ENCODE measurements at regions not wholly inside any gene's neighbourhood (a gene's known extent, or its start where the extent isn't known, plus 50 kb on each side); places are given as distances from the start of the nearest gene placed in this dataset.

DNA sequence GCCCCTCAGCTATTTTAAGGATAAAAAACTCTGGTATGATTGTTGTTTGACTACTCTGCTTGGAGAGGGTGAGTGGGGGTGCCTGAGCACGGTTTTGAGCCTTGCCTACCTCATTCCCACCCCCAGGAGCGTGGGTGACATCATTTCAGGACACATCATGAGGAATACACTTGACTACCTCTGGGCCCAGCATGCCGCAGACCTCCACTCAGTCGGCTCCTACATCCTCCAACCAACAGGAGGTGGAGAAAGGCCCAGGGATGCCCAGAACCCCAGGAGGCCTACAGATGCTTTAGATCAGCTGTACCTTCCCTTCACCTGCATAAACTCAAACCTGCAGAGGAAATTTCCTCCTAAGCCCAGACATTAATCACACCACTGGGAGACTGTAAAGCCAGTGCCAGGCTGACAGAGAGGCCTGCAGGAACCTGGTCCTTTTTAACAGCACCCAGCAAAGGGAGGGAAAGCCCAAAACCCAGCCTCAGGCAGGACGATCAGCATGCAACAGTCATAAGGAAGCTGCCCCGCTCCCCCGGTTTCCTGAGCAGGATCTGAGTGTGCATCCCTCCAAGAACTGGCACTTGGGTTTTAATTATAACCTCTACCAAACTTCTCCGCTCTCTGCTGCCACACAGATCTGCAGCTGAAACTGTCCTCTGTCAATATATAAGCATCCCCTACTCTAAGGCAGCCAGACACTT lies 61.7 kb upstream of the ZNRF2 start:
- Mint-ChIP-seq H3K4me3 (no peak overlapping the region), H3K9me3 (peaks cover 3% of the 10 kb centered on the region; the same call in 1 of the 3 replicates), H3K4me1 (peaks cover 13% of the 10 kb centered on the region), H3K36me3 (ENCODE audit: low read depth) (no peaks in the 10 kb centered on the region), H3K27me3 (ENCODE audit: insufficient read depth, low read depth, poor library complexity) (peaks cover 4% of the 10 kb centered on the region), H3K27ac (no peak overlapping the region)
- 0 out of 2 replicates have a peak, but pooled peaks cover 7% of the 10 kb centered on the region for H3K9me2 ChIP-seq (ENCODE audit: insufficient read depth)
- peak; percentile 18 for DNase-seq (ENCODE audit: low spot score)
- no peaks in the 10 kb centered on the region for H4K20me1 ChIP-seq (replicated peaks; ENCODE audit: insufficient read depth)
- no peaks in the 10 kb centered on the region for H3K79me2 ChIP-seq (replicated peaks; ENCODE audit: insufficient read depth)
- no peaks in the 10 kb centered on the region for H3K4me1 ChIP-seq (ENCODE audit: insufficient read depth)
- H3K27ac ChIP-seq (ENCODE audit: low read depth), result no peak overlapping the region
- H3K27me3 ChIP-seq (ENCODE audit: insufficient read depth), result no peaks in the 10 kb centered on the region
- no peaks in the 10 kb centered on the region for H3K36me3 ChIP-seq (ENCODE audit: insufficient read depth)
- H3K4me2 ChIP-seq, result no peak overlapping the region
- TF ChIP-seq ZNF331 (CRISPR knock-in tag; IDR thresholded peaks at IDR 0.05; ENCODE audit: low read depth), result no peak
- no peak for TF ChIP-seq JUNB (IDR thresholded peaks at IDR 0.05; ENCODE audit: unreplicated experiment)
- no peak for TF ChIP-seq NANOG (IDR thresholded peaks at IDR 0.05; ENCODE audit: borderline replicate concordance)
- no peak for TF ChIP-seq POLR2AphosphoS5 (IDR thresholded peaks at IDR 0.05; ENCODE audit: low read depth)
- no peak for TF ChIP-seq EZH2phosphoT487 (IDR thresholded peaks at IDR 0.05; ENCODE audit: unreplicated experiment)
- TF ChIP-seq, protein P1, sequence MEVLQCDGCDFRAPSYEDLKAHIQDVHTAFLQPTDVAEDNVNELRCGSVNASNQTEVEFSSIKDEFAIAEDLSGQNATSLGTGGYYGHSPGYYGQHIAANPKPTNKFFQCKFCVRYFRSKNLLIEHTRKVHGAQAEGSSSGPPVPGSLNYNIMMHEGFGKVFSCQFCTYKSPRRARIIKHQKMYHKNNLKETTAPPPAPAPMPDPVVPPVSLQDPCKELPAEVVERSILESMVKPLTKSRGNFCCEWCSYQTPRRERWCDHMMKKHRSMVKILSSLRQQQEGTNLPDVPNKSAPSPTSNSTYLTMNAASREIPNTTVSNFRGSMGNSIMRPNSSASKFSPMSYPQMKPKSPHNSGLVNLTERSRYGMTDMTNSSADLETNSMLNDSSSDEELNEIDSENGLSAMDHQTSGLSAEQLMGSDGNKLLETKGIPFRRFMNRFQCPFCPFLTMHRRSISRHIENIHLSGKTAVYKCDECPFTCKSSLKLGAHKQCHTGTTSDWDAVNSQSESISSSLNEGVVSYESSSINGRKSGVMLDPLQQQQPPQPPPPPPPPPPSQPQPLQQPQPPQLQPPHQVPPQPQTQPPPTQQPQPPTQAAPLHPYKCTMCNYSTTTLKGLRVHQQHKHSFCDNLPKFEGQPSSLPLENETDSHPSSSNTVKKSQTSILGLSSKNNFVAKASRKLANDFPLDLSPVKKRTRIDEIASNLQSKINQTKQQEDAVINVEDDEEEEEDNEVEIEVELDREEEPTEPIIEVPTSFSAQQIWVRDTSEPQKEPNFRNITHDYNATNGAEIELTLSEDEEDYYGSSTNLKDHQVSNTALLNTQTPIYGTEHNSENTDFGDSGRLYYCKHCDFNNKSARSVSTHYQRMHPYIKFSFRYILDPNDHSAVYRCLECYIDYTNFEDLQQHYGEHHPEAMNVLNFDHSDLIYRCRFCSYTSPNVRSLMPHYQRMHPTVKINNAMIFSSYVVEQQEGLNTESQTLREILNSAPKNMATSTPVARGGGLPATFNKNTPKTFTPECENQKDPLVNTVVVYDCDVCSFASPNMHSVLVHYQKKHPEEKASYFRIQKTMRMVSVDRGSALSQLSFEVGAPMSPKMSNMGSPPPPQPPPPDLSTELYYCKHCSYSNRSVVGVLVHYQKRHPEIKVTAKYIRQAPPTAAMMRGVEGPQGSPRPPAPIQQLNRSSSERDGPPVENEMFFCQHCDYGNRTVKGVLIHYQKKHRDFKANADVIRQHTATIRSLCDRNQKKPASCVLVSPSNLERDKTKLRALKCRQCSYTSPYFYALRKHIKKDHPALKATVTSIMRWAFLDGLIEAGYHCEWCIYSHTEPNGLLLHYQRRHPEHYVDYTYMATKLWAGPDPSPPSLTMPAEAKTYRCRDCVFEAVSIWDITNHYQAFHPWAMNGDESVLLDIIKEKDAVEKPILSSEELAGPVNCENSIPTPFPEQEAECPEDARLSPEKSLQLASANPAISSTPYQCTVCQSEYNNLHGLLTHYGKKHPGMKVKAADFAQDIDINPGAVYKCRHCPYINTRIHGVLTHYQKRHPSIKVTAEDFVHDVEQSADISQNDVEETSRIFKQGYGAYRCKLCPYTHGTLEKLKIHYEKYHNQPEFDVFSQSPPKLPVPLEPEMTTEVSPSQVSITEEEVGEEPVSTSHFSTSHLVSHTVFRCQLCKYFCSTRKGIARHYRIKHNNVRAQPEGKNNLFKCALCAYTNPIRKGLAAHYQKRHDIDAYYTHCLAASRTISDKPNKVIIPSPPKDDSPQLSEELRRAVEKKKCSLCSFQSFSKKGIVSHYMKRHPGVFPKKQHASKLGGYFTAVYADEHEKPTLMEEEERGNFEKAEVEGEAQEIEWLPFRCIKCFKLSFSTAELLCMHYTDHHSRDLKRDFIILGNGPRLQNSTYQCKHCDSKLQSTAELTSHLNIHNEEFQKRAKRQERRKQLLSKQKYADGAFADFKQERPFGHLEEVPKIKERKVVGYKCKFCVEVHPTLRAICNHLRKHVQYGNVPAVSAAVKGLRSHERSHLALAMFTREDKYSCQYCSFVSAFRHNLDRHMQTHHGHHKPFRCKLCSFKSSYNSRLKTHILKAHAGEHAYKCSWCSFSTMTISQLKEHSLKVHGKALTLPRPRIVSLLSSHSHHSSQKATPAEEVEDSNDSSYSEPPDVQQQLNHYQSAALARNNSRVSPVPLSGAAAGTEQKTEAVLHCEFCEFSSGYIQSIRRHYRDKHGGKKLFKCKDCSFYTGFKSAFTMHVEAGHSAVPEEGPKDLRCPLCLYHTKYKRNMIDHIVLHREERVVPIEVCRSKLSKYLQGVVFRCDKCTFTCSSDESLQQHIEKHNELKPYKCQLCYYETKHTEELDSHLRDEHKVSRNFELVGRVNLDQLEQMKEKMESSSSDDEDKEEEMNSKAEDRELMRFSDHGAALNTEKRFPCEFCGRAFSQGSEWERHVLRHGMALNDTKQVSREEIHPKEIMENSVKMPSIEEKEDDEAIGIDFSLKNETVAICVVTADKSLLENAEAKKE (CRISPR knock-in tag; IDR thresholded peaks at IDR 0.05), result no peak
- no peak for TF ChIP-seq CTCF (conservative IDR thresholded peaks at IDR 0.05; ENCODE audit: low read depth in 2 of 2)
- no peak for TF ChIP-seq STAT1 (IDR thresholded peaks at IDR 0.05; ENCODE audit: unreplicated experiment)
- TF ChIP-seq CREB1 (CRISPR knock-in tag; IDR thresholded peaks at IDR 0.05; ENCODE audit: low read depth), result no peak
- TF ChIP-seq ETS1 (IDR thresholded peaks at IDR 0.05), result no peak
- TF ChIP-seq, protein P2, sequence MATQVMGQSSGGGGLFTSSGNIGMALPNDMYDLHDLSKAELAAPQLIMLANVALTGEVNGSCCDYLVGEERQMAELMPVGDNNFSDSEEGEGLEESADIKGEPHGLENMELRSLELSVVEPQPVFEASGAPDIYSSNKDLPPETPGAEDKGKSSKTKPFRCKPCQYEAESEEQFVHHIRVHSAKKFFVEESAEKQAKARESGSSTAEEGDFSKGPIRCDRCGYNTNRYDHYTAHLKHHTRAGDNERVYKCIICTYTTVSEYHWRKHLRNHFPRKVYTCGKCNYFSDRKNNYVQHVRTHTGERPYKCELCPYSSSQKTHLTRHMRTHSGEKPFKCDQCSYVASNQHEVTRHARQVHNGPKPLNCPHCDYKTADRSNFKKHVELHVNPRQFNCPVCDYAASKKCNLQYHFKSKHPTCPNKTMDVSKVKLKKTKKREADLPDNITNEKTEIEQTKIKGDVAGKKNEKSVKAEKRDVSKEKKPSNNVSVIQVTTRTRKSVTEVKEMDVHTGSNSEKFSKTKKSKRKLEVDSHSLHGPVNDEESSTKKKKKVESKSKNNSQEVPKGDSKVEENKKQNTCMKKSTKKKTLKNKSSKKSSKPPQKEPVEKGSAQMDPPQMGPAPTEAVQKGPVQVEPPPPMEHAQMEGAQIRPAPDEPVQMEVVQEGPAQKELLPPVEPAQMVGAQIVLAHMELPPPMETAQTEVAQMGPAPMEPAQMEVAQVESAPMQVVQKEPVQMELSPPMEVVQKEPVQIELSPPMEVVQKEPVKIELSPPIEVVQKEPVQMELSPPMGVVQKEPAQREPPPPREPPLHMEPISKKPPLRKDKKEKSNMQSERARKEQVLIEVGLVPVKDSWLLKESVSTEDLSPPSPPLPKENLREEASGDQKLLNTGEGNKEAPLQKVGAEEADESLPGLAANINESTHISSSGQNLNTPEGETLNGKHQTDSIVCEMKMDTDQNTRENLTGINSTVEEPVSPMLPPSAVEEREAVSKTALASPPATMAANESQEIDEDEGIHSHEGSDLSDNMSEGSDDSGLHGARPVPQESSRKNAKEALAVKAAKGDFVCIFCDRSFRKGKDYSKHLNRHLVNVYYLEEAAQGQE (IDR thresholded peaks at IDR 0.05; ENCODE audit: unreplicated experiment), result no peak
- TF ChIP-seq EZH2 (IDR thresholded peaks at IDR 0.05; ENCODE audit: low read depth, unreplicated experiment), result no peak
- no peak for TF ChIP-seq ZNF114 (CRISPR knock-in tag; IDR thresholded peaks at IDR 0.05)
- peak; percentile 50 for ATAC-seq
- H3F3A ChIP-seq (replicated peaks; ENCODE audit: low read depth), result no peaks in the 10 kb centered on the region
- H2AFZ ChIP-seq, result no peak overlapping the region; the same call in 1 of the 2 replicates
- H3K4me3 ChIP-seq, result no peak overlapping the region

Data from GM23338 (cell line).